Epithelial cell of esophagus (primary cell): ENCODE measurements at regions not wholly inside any gene's neighbourhood (a gene's known extent, or its start where the extent isn't known, plus 50 kb on each side); places are given as distances from the start of the nearest gene placed in this dataset.
A peak's percentile ranks its signal among the peaks of the same experiment; 100 is the strongest.
"Not testable (repeated sequence)": the region's sequence is repeated elsewhere in the genome, so short reads cannot be mapped to it uniquely, and the experiment has no call there.

ENCODE experiments used
- DNase-seq: peaks from one replicate; pipeline ENCODE4 v3.0.0; 2010; ENCODE audit warnings: low read depth
- H3K4me3 ChIP-seq: 2 replicates; pipeline ENCODE4 v1.5.1; 2011; ENCODE audit warnings: mild to moderate bottlenecking, low read length, control low read depth
- CTCF ChIP-seq: IDR thresholded peaks from 2 replicates; pipeline ENCODE4 v1.5.1; 2011; ENCODE audit warnings: low read depth, mild to moderate bottlenecking, low read length, control low read depth, inconsistent platforms; ENCODE audit not compliant: insufficient read depth; ENCODE audit errors: missing control alignments

- H3K4me3 ChIP-seq = no peak overlapping the region
- no peak for DNase-seq
- TF ChIP-seq CTCF = no peak
Observed at GRCh38 chr2:53509831-53510388, 257.7 kb upstream of the CHAC2 start.

- H3K4me3 ChIP-seq = no peak overlapping the region
- DNase-seq = peak; percentile 12
- TF ChIP-seq CTCF = no peak
Observed at GRCh38 chr2:53508667-53509066, 258.9 kb upstream of the CHAC2 start.

GRCh38 chr2:53507070-53507469 is 260.5 kb upstream of the CHAC2 start:
- DNase-seq = peak; percentile 38
- not testable (repeated sequence) for H3K4me3 ChIP-seq

GRCh38 chr2:53505826-53506225 is 261.8 kb upstream of the CHAC2 start:
- no peak for DNase-seq
- TF ChIP-seq CTCF = no peak

GRCh38 chr2:53504507-53504906 is 263.1 kb upstream of the CHAC2 start:
- DNase-seq = no peak
- TF ChIP-seq CTCF = no peak
- no peak overlapping the region for H3K4me3 ChIP-seq

More at GRCh38 chr2:53505826-53506225, 261.8 kb upstream of the CHAC2 start:
- no peak overlapping the region for H3K4me3 ChIP-seq

- peak; percentile 25 for DNase-seq
- no peak overlapping the region for H3K4me3 ChIP-seq
- no peak for TF ChIP-seq CTCF
Observed at GRCh38 chr2:53500181-53500580, 267.4 kb upstream of the CHAC2 start.

- DNase-seq = peak; percentile 31
- H3K4me3 ChIP-seq = no peak overlapping the region
- TF ChIP-seq CTCF = no peak
Observed at GRCh38 chr2:53498210-53498609, 269.4 kb upstream of the CHAC2 start.
